Esophagus squamous epithelium (tissue), 4 donors: ENCODE measurements at regions not wholly inside any gene's neighbourhood (a gene's known extent, or its start where the extent isn't known, plus 50 kb on each side); places are given as distances from the start of the nearest gene placed in this dataset.

Source experiments
- POLR2A ChIP-seq, 4 donors: fragments of 450-650 bp; IDR thresholded peaks; one replicate each; pipeline ENCODE4 v1.6.1; 2017; ENCODE audit warnings: antibody characterized with exemption in 4 of 4, mild to moderate bottlenecking in 4 of 4, moderate library complexity in 3 of 4
- TF ChIP-seq, protein P1 (sequence below), 6 experiments: fragments of 450-650 bp in 4 of 6; fragments of 200-600 bp in 2 of 6; sonication (generic) in 2 of 6; IDR thresholded peaks; one replicate each; pipeline ENCODE4 v1.5.1; 2016 to 2019; ENCODE audit warnings: antibody characterized with exemption in 6 of 6, mild to moderate bottlenecking in 4 of 6, moderate library complexity in 4 of 6

DNA sequence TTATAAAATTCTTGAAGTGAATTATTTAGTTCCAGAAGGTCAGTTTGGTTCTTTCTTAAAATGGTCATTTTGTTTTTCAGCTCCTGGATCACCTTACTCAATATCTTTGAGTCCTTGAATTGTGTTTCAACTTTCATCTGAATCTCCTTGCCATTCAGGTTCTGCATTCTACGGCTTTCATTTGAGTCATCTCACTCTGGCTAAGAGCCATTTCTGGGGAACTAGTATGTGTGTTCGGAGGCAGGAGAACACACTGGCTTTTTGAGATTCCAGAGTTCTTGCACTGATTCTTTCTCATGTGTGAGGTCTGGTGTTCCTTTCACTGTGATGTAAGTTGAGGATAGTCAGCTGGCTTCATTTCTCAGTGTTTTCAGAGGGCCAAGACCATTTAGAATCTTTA is 708.4 kb upstream of the FRG1 start:
- TF ChIP-seq, protein P1, sequence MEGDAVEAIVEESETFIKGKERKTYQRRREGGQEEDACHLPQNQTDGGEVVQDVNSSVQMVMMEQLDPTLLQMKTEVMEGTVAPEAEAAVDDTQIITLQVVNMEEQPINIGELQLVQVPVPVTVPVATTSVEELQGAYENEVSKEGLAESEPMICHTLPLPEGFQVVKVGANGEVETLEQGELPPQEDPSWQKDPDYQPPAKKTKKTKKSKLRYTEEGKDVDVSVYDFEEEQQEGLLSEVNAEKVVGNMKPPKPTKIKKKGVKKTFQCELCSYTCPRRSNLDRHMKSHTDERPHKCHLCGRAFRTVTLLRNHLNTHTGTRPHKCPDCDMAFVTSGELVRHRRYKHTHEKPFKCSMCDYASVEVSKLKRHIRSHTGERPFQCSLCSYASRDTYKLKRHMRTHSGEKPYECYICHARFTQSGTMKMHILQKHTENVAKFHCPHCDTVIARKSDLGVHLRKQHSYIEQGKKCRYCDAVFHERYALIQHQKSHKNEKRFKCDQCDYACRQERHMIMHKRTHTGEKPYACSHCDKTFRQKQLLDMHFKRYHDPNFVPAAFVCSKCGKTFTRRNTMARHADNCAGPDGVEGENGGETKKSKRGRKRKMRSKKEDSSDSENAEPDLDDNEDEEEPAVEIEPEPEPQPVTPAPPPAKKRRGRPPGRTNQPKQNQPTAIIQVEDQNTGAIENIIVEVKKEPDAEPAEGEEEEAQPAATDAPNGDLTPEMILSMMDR (IDR thresholded peaks at IDR 0.05), result no peak
- TF ChIP-seq POLR2A (IDR thresholded peaks at IDR 0.05), result no peak
